ENCODE measurements at regions not wholly inside any gene's neighbourhood (a gene's known extent, or its start where the extent isn't known, plus 50 kb on each side); places are given as distances from the start of the nearest gene placed in this dataset.

DNA sequence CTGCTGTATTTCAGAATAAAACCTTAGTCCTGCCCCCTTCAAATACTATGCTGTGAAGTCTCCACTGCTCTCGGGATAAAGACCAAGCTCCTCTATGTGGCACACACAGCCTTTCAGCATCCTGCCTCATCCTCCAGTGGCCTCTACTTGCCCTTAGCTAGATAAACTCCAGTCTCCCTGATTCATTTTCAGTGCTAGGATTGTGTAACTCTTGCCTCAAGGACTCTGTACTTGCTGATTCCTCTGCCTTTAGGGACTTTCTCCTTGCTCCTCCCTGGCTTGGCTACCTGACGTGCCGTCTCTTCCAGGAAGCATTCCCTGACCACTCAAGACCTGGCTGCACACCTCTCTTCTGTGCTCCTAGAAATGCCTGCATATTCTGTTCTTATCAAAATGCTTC is 416.7 kb downstream of the MTX2 start:
- DNase-seq (ENCODE audit: low read depth, low spot score), result no peak
- ChIA-PET POLR2A (no interaction called here), CTCF (interaction anchor here (2.6 kb wide), 1 partner anchor 34 kb away, joined by 9 read pairs; no protein-coding TSS in a partner anchor)
- no peaks in the 10 kb centered on the region for H3K27me3 ChIP-seq (ENCODE audit: control insufficient read depth, insufficient read depth, low read length)
- H3K27ac ChIP-seq (ENCODE audit: low read depth, low read length), result no peak overlapping the region
- TF ChIP-seq, protein P1, sequence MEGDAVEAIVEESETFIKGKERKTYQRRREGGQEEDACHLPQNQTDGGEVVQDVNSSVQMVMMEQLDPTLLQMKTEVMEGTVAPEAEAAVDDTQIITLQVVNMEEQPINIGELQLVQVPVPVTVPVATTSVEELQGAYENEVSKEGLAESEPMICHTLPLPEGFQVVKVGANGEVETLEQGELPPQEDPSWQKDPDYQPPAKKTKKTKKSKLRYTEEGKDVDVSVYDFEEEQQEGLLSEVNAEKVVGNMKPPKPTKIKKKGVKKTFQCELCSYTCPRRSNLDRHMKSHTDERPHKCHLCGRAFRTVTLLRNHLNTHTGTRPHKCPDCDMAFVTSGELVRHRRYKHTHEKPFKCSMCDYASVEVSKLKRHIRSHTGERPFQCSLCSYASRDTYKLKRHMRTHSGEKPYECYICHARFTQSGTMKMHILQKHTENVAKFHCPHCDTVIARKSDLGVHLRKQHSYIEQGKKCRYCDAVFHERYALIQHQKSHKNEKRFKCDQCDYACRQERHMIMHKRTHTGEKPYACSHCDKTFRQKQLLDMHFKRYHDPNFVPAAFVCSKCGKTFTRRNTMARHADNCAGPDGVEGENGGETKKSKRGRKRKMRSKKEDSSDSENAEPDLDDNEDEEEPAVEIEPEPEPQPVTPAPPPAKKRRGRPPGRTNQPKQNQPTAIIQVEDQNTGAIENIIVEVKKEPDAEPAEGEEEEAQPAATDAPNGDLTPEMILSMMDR (IDR thresholded peaks at IDR 0.05; ENCODE audit: low read depth, low read length), result no peak
- no peaks in the 10 kb centered on the region for H3K9me3 ChIP-seq (ENCODE audit: control insufficient read depth, insufficient read depth, low read length)
- H3K4me3 ChIP-seq (ENCODE audit: low read depth, low read length), result no peak overlapping the region

- Histone ChIP-seq H3K27me3 (ENCODE audit: control insufficient read depth, insufficient read depth, low read length) (no peaks in the 10 kb centered on the region), H3K27ac (ENCODE audit: low read depth, low read length) (no peak overlapping the region), H3K4me3 (ENCODE audit: low read depth, low read length) (no peak overlapping the region), H3K9me3 (ENCODE audit: control insufficient read depth, insufficient read depth, low read length) (no peaks in the 10 kb centered on the region)
- no peak for DNase-seq (ENCODE audit: low read depth, low spot score)
- TF ChIP-seq, protein P1 (IDR thresholded peaks at IDR 0.05; ENCODE audit: low read depth, low read length), result no peak
- POLR2A ChIA-PET, result no interaction called here
- CTCF ChIA-PET, result interaction anchor here (0.6 to 2.6 kb wide), 3 partner anchors 32 to 546 kb away, joined by 3 to 9 read pairs (median 4); no protein-coding TSS in a partner anchor
These were observed 417.1 kb downstream of the MTX2 start for GRCh38 chr2:176686328-176686727.

- TF ChIP-seq, protein P1 (IDR thresholded peaks at IDR 0.05; ENCODE audit: low read depth, low read length), result no peak
- ChIA-PET CTCF (interaction anchor here (0.9 to 2.6 kb wide), 2 partner anchors 33 to 35 kb away, joined by 3 to 9 read pairs; no protein-coding TSS in a partner anchor), POLR2A (no interaction called here)
- Histone ChIP-seq H3K9me3 (ENCODE audit: control insufficient read depth, insufficient read depth, low read length) (no peaks in the 10 kb centered on the region), H3K27me3 (ENCODE audit: control insufficient read depth, insufficient read depth, low read length) (no peaks in the 10 kb centered on the region), H3K4me3 (ENCODE audit: low read depth, low read length) (no peak overlapping the region), H3K27ac (ENCODE audit: low read depth, low read length) (no peak overlapping the region)
- DNase-seq (ENCODE audit: low read depth, low spot score), result no peak
These were observed 418.1 kb downstream of the MTX2 start for GRCh38 chr2:176687342-176687741.

- no peak for DNase-seq (ENCODE audit: low read depth, low spot score)
- Histone ChIP-seq H3K4me3 (ENCODE audit: low read depth, low read length) (no peak overlapping the region), H3K27ac (ENCODE audit: low read depth, low read length) (no peak overlapping the region), H3K27me3 (ENCODE audit: control insufficient read depth, insufficient read depth, low read length) (no peaks in the 10 kb centered on the region), H3K9me3 (ENCODE audit: control insufficient read depth, insufficient read depth, low read length) (no peaks in the 10 kb centered on the region)
- ChIA-PET POLR2A (no interaction called here), CTCF (no interaction called here)
- TF ChIP-seq, protein P1 (IDR thresholded peaks at IDR 0.05; ENCODE audit: low read depth, low read length), result no peak
These were observed 418.7 kb downstream of the MTX2 start for GRCh38 chr2:176687944-176688343.

- CTCF ChIA-PET, result no interaction called here
- Histone ChIP-seq H3K9me3 (ENCODE audit: control insufficient read depth, insufficient read depth, low read length) (no peaks in the 10 kb centered on the region), H3K27ac (ENCODE audit: low read depth, low read length) (no peak overlapping the region), H3K27me3 (ENCODE audit: control insufficient read depth, insufficient read depth, low read length) (no peaks in the 10 kb centered on the region), H3K4me3 (ENCODE audit: low read depth, low read length) (no peak overlapping the region)
- TF ChIP-seq, protein P1 (IDR thresholded peaks at IDR 0.05; ENCODE audit: low read depth, low read length), result no peak
- POLR2A ChIA-PET, result no interaction called here
- no peak for DNase-seq (ENCODE audit: low read depth, low spot score)
These were observed 420.5 kb downstream of the MTX2 start for GRCh38 chr2:176689711-176690110.

Data from AG04450 (cell line).